HUES64 (cell line): ENCODE measurements at regions not wholly inside any gene's neighbourhood (a gene's known extent, or its start where the extent isn't known, plus 50 kb on each side); places are given as distances from the start of the nearest gene placed in this dataset.

Experiments used
- H3K27ac ChIP-seq: 2 replicates; pipeline ENCODE4 v1.7.0; 2013; ENCODE audit warnings: low read depth, low read length, inconsistent platforms
- H3K27me3 ChIP-seq: 2 replicates; pipeline ENCODE4 v1.6.1; 2013; ENCODE audit warnings: mild to moderate bottlenecking, low read length; ENCODE audit not compliant: insufficient read depth
- H3K36me3 ChIP-seq: 2 replicates; pipeline ENCODE4 v1.6.1; 2013; ENCODE audit warnings: mild to moderate bottlenecking, low read length; ENCODE audit not compliant: insufficient read depth
- H3K4me1 ChIP-seq: 2 replicates; pipeline ENCODE4 v1.6.1; 2013; ENCODE audit warnings: mild to moderate bottlenecking, low read length, moderate library complexity; ENCODE audit not compliant: insufficient read depth
- H3K4me3 ChIP-seq: 2 replicates; pipeline ENCODE4 v1.5.1; 2013; ENCODE audit warnings: mild to moderate bottlenecking, low read length, moderate library complexity
- H3K9ac ChIP-seq: 2 replicates; pipeline ENCODE4 v1.6.1; 2013; ENCODE audit warnings: mild to moderate bottlenecking, low read depth, low read length
- H3K9me3 ChIP-seq: 2 replicates; pipeline ENCODE4 v1.6.1; 2013; ENCODE audit warnings: low read depth, low read length; ENCODE audit not compliant: insufficient read depth
- WGBS: fragments of 150-250, 120-280 bp; methylation state at CpG from one replicate; pipeline ENCODE4 v1.1.7; 2013; ENCODE audit warnings: missing lambda C conversion rate; 5-methylcytosine and 5-hydroxymethylcytosine counted together

GRCh38 chr12:87930033-87930432 is 99.2 kb downstream of the C12orf50 start:
- no peak overlapping the region for H3K9ac ChIP-seq
- 100% methylated on average over 1 of the region's 2 CpGs for WGBS
- no peaks in the 10 kb centered on the region for H3K4me1 ChIP-seq
- no peak overlapping the region for H3K27ac ChIP-seq
- H3K4me3 ChIP-seq: no peak overlapping the region
- H3K9me3 ChIP-seq: no peaks in the 10 kb centered on the region
- no peaks in the 10 kb centered on the region for H3K36me3 ChIP-seq
- H3K27me3 ChIP-seq: no peaks in the 10 kb centered on the region

- Histone ChIP-seq H3K4me1 (no peaks in the 10 kb centered on the region), H3K27me3 (no peaks in the 10 kb centered on the region), H3K4me3 (no peak overlapping the region), H3K27ac (no peak overlapping the region), H3K36me3 (no peaks in the 10 kb centered on the region), H3K9ac (no peak overlapping the region), H3K9me3 (no peaks in the 10 kb centered on the region)
- WGBS: 96% methylated on average over 2 of the region's 2 CpGs
Measured at GRCh38 chr12:87929346-87929745, 99.9 kb downstream of the C12orf50 start.

- no peak overlapping the region for H3K27ac ChIP-seq
- no peaks in the 10 kb centered on the region for H3K9me3 ChIP-seq
- H3K36me3 ChIP-seq: no peaks in the 10 kb centered on the region
- H3K27me3 ChIP-seq: no peaks in the 10 kb centered on the region
- WGBS: 89% methylated on average over 1 of the region's 1 CpG
- H3K4me3 ChIP-seq: no peak overlapping the region
- no peaks in the 10 kb centered on the region for H3K4me1 ChIP-seq
- no peak overlapping the region for H3K9ac ChIP-seq
Measured at GRCh38 chr12:87928031-87928430, 101.2 kb downstream of the C12orf50 start.

- WGBS: 92% methylated on average over 2 of the region's 2 CpGs
- Histone ChIP-seq H3K9ac (no peak overlapping the region), H3K4me3 (no peak overlapping the region), H3K27ac (no peak overlapping the region), H3K36me3 (no peaks in the 10 kb centered on the region), H3K27me3 (no peaks in the 10 kb centered on the region), H3K4me1 (no peaks in the 10 kb centered on the region), H3K9me3 (no peaks in the 10 kb centered on the region)
Measured at GRCh38 chr12:87925021-87925420, 104.2 kb downstream of the C12orf50 start.

- Histone ChIP-seq H3K4me1 (no peaks in the 10 kb centered on the region), H3K36me3 (no peaks in the 10 kb centered on the region), H3K27ac (no peak overlapping the region), H3K9me3 (no peaks in the 10 kb centered on the region), H3K4me3 (no peak overlapping the region), H3K27me3 (no peaks in the 10 kb centered on the region), H3K9ac (no peak overlapping the region)
Measured at GRCh38 chr12:87924149-87924548, 105.1 kb downstream of the C12orf50 start.

- H3K27me3 ChIP-seq: no peaks in the 10 kb centered on the region
- WGBS: 100% methylated on average over 3 of the region's 3 CpGs
- H3K9me3 ChIP-seq: no peaks in the 10 kb centered on the region
- H3K9ac ChIP-seq: no peak overlapping the region
- H3K27ac ChIP-seq: no peak overlapping the region
- no peaks in the 10 kb centered on the region for H3K4me1 ChIP-seq
- no peaks in the 10 kb centered on the region for H3K36me3 ChIP-seq
- no peak overlapping the region for H3K4me3 ChIP-seq
Measured at GRCh38 chr12:87923361-87923760, 105.8 kb downstream of the C12orf50 start.

- Histone ChIP-seq H3K4me3 (no peak overlapping the region), H3K9me3 (no peaks in the 10 kb centered on the region), H3K27me3 (no peaks in the 10 kb centered on the region), H3K36me3 (no peaks in the 10 kb centered on the region), H3K4me1 (no peaks in the 10 kb centered on the region), H3K9ac (no peak overlapping the region), H3K27ac (no peak overlapping the region)
- 89% methylated on average over 2 of the region's 2 CpGs for WGBS
Measured at GRCh38 chr12:87922736-87923135, 106.5 kb downstream of the C12orf50 start.

GRCh38 chr12:87921621-87922020 is 107.6 kb downstream of the C12orf50 start:
- Histone ChIP-seq H3K4me3 (no peak overlapping the region), H3K27me3 (no peaks in the 10 kb centered on the region), H3K9me3 (no peaks in the 10 kb centered on the region), H3K27ac (no peak overlapping the region), H3K36me3 (no peaks in the 10 kb centered on the region), H3K9ac (no peak overlapping the region), H3K4me1 (no peaks in the 10 kb centered on the region)
- 91% methylated on average over 4 of the region's 4 CpGs for WGBS

- Histone ChIP-seq H3K27me3 (no peaks in the 10 kb centered on the region), H3K9ac (no peak overlapping the region), H3K4me3 (no peak overlapping the region), H3K9me3 (no peaks in the 10 kb centered on the region), H3K4me1 (no peaks in the 10 kb centered on the region), H3K36me3 (no peaks in the 10 kb centered on the region), H3K27ac (no peak overlapping the region)
Measured at GRCh38 chr12:87920139-87920538, 109.1 kb downstream of the C12orf50 start.

- Histone ChIP-seq H3K27ac (no peak overlapping the region), H3K9ac (no peak overlapping the region), H3K4me1 (no peaks in the 10 kb centered on the region), H3K9me3 (no peaks in the 10 kb centered on the region), H3K27me3 (no peaks in the 10 kb centered on the region), H3K36me3 (no peaks in the 10 kb centered on the region), H3K4me3 (no peak overlapping the region)
- 93% methylated on average over 4 of the region's 4 CpGs for WGBS
Measured at GRCh38 chr12:87901457-87901856, 127.7 kb downstream of the C12orf50 start.

GRCh38 chr12:87897662-87898061 is 131.5 kb downstream of the C12orf50 start:
- WGBS: no CpG with 5 or more reads among the region's 3 CpGs
- H3K9me3 ChIP-seq: no peaks in the 10 kb centered on the region
- no peak overlapping the region for H3K4me3 ChIP-seq
- H3K27ac ChIP-seq: no peak overlapping the region
- H3K9ac ChIP-seq: no peak overlapping the region
- H3K36me3 ChIP-seq: no peaks in the 10 kb centered on the region
- no peaks in the 10 kb centered on the region for H3K4me1 ChIP-seq
- H3K27me3 ChIP-seq: no peaks in the 10 kb centered on the region

- Histone ChIP-seq H3K9ac (no peak overlapping the region), H3K36me3 (no peaks in the 10 kb centered on the region), H3K4me1 (no peaks in the 10 kb centered on the region), H3K9me3 (no peaks in the 10 kb centered on the region), H3K27ac (no peak overlapping the region), H3K4me3 (no peak overlapping the region), H3K27me3 (no peaks in the 10 kb centered on the region)
- 90% methylated on average over 3 of the region's 3 CpGs for WGBS
Measured at GRCh38 chr12:87883806-87884205, 145.4 kb downstream of the C12orf50 start.
